ENCODE measurements at regions not wholly inside any gene's neighbourhood (a gene's known extent, or its start where the extent isn't known, plus 50 kb on each side); places are given as distances from the start of the nearest gene placed in this dataset.

DNA sequence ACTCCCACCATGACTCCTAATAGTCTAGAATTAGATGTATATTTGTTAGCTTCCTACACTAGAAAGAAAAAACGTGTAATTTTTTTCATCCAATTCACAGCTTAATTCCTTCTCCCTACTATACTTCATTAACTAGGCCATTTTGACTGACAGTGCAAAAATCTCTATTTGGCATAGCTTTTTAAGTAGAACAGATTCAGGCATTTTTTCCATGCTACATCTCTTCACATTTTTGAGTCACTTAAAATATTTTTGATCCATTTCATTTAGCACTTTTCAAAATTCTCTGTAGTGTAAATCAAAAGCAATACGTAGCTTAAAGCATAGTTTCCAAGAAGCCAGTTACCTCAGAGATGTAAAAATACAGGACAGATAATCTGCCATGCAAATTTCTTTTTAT lies 391.1 kb upstream of the NPVF start:
- DNase-seq (no peak), ATAC-seq (no peak)
- intact Hi-C loops (cut with DNase I) = no loop called here
- peaks cover 0 to 11% of the 10 kb centered on the region in 2 donors for H3K4me1 ChIP-seq
- TF ChIP-seq, protein P1, sequence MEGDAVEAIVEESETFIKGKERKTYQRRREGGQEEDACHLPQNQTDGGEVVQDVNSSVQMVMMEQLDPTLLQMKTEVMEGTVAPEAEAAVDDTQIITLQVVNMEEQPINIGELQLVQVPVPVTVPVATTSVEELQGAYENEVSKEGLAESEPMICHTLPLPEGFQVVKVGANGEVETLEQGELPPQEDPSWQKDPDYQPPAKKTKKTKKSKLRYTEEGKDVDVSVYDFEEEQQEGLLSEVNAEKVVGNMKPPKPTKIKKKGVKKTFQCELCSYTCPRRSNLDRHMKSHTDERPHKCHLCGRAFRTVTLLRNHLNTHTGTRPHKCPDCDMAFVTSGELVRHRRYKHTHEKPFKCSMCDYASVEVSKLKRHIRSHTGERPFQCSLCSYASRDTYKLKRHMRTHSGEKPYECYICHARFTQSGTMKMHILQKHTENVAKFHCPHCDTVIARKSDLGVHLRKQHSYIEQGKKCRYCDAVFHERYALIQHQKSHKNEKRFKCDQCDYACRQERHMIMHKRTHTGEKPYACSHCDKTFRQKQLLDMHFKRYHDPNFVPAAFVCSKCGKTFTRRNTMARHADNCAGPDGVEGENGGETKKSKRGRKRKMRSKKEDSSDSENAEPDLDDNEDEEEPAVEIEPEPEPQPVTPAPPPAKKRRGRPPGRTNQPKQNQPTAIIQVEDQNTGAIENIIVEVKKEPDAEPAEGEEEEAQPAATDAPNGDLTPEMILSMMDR (IDR thresholded peaks at IDR 0.05) = no peak
- no peaks in the 10 kb centered on the region for H3K36me3 ChIP-seq
- H3K27me3 ChIP-seq = no peaks in the 10 kb centered on the region
- H3K27ac ChIP-seq = peak overlapping the region in 1 of 2 donors; percentile 19
- H3K9me3 ChIP-seq = no peaks in the 10 kb centered on the region
- H3K4me3 ChIP-seq = no peak overlapping the region

DNA sequence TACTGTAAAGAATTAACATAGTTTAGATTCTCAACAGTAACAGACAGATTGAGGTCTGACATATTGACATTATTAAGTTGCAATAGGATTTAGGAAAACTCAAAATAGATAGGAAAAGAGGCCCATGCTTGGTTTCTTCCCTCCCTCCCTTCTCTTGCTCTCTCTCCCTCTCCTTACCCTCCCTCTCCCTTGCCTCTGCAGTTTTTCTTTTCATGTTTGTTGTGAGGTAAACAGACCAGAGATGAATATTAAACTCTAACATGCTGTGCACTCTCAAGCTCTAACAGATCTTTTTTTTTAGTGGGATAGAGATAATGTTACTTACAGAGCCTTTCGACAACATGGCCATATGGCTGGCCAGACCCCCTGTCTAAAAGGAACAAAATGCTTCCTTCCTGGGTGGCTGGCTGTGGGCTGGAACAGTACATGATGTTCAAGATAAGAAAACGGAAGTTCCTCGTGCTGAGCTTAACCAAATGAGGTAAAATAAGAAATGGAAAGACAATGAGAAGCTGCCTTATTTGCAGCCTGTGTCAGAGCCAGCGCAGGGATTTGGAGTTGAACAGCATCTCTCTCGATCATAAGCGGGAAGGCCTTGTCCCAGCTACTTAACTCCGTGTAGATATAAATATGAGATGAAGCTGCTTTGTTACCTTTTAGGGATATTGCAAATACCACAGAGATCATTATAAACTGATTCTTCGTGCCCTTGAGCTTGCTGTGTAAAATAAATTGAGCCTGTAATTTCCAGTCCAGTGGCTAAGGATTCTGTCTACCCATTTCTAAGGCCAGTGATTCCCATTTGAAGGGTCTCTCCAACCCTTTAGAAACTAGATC lies 391.9 kb upstream of the NPVF start:
- intact Hi-C loops (cut with DNase I) = no loop called here
- DNase-seq (no peak), ATAC-seq (no peak)
- Histone ChIP-seq H3K27me3 (no peaks in the 10 kb centered on the region), H3K27ac (peak overlapping the region in 1 of 2 donors; percentile 19), H3K4me3 (no peak overlapping the region), H3K36me3 (no peaks in the 10 kb centered on the region), H3K4me1 (peaks cover 0 to 9% of the 10 kb centered on the region in 2 donors), H3K9me3 (no peaks in the 10 kb centered on the region)
- TF ChIP-seq, protein P1 (IDR thresholded peaks at IDR 0.05) = no peak

DNA sequence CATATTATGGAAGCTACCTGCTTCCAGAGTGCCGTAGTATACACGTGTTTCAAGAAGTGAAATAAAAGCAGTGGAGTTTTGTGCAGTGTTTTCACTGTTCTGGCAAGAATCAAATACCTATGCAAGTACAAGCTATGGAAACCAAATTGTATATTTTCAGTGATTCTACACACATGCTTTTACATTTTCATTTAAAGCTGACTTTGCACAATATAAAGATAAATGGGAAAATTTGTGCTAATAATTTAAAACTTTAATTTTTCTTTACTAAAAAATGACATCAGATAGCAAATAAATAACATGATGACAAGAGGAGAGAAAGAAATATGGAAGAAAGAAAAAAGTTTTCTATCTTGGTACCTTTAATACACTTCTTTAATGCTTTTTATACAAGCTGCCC lies 393.7 kb upstream of the NPVF start:
- DNase-seq (no peak), ATAC-seq (no peak)
- Histone ChIP-seq H3K9me3 (no peaks in the 10 kb centered on the region), H3K27ac (no peak overlapping the region), H3K4me1 (peaks cover 3 to 8% of the 10 kb centered on the region in 2 donors), H3K36me3 (no peaks in the 10 kb centered on the region), H3K27me3 (no peaks in the 10 kb centered on the region), H3K4me3 (no peak overlapping the region)
- intact Hi-C loops (cut with DNase I) = no loop called here
- TF ChIP-seq, protein P1 (IDR thresholded peaks at IDR 0.05) = no peak

GRCh38 chr7:25622695-25623094 lies 394.4 kb upstream of the NPVF start:
- Histone ChIP-seq H3K4me1 (peaks cover 3 to 8% of the 10 kb centered on the region in 2 donors), H3K27ac (no peak overlapping the region), H3K27me3 (no peaks in the 10 kb centered on the region), H3K9me3 (no peaks in the 10 kb centered on the region), H3K4me3 (no peak overlapping the region), H3K36me3 (no peaks in the 10 kb centered on the region)
- TF ChIP-seq, protein P1 (IDR thresholded peaks at IDR 0.05) = no peak
- no peak for DNase-seq
- ATAC-seq = no peak
- intact Hi-C loops (cut with DNase I) = no loop called here

- no peak for DNase-seq
- intact Hi-C loops (cut with DNase I) = no loop called here
- Histone ChIP-seq H3K9me3 (no peaks in the 10 kb centered on the region), H3K27me3 (no peaks in the 10 kb centered on the region), H3K4me1 (peaks cover 3 to 8% of the 10 kb centered on the region in 2 donors), H3K27ac (no peak overlapping the region), H3K4me3 (no peak overlapping the region), H3K36me3 (no peaks in the 10 kb centered on the region)
- TF ChIP-seq, protein P1 (IDR thresholded peaks at IDR 0.05) = no peak
- ATAC-seq = no peak
Measured at GRCh38 chr7:25624051-25624450, 395.8 kb upstream of the NPVF start.

Data from left lung (tissue), 4 donors.